Lung (tissue), 11 donors: ENCODE measurements at regions not wholly inside any gene's neighbourhood (a gene's known extent, or its start where the extent isn't known, plus 50 kb on each side); places are given as distances from the start of the nearest gene placed in this dataset.

Experiments
- ATAC-seq: fragments of 200-7000 bp; cut with Tn5 transposase; one replicate; pipeline ENCODE4 v1.9.1; 2020; ENCODE audit warnings: moderate number of reproducible peaks; ENCODE audit not compliant: insufficient read depth, low FRiP score
- DNase-seq, 3 donors: peaks; one replicate each; pipeline ENCODE4 v3.0.0-alpha.2; 2013 to 2017
- H3K27ac ChIP-seq, 2 donors: one replicate each; pipeline ENCODE4 v1.5.1; 2013; ENCODE audit warnings: mild to moderate bottlenecking in 2 of 2, moderate library complexity in 2 of 2, control low read depth in 1 of 2, inconsistent platforms in 1 of 2, low read depth in 1 of 2, low read length in 1 of 2
- H3K27me3 ChIP-seq, 3 donors: one replicate each; pipeline ENCODE4 v1.5.1; 2013; ENCODE audit warnings: low read length in 2 of 3; ENCODE audit not compliant: control insufficient read depth in 3 of 3, insufficient read depth in 3 of 3
- H3K36me3 ChIP-seq, 4 donors: one replicate each; pipeline ENCODE4 v1.5.1; 2013; ENCODE audit warnings: low read length in 4 of 4, mild to moderate bottlenecking in 1 of 4, moderate library complexity in 1 of 4; ENCODE audit not compliant: control insufficient read depth in 4 of 4, insufficient read depth in 4 of 4
- H3K4me1 ChIP-seq, 5 donors: one replicate each; pipeline ENCODE4 v1.5.1; 2013; ENCODE audit warnings: low read length in 5 of 5, mild to moderate bottlenecking in 2 of 5, moderate library complexity in 1 of 5; ENCODE audit not compliant: control insufficient read depth in 5 of 5, insufficient read depth in 5 of 5
- H3K4me3 ChIP-seq: one replicate; pipeline ENCODE4 v1.5.1; 2013; ENCODE audit warnings: mild to moderate bottlenecking, control low read depth, moderate library complexity
- H3K9ac ChIP-seq, 2 donors: one replicate each; pipeline ENCODE4 v1.5.1; 2013; ENCODE audit warnings: low read length in 2 of 2, control low read depth in 1 of 2; ENCODE audit not compliant: insufficient read depth in 1 of 2
- H3K9me3 ChIP-seq, 4 donors: one replicate each; pipeline ENCODE4 v1.5.1; 2013; ENCODE audit warnings: low read length in 3 of 4, mild to moderate bottlenecking in 1 of 4, moderate library complexity in 1 of 4; ENCODE audit not compliant: control insufficient read depth in 4 of 4, insufficient read depth in 3 of 4
- CTCF ChIP-seq: IDR thresholded peaks from 2 replicates; pipeline ENCODE4 v1.5.1; 2012; ENCODE audit warnings: mild to moderate bottlenecking; ENCODE audit errors: control extremely low read depth, extremely low read depth
- WGBS, 2 donors: extraction: QIAGEN DNeasy Blood & Tissue Kit; methylation state at CpG; one replicate each; pipeline ENCODE4 v1.1.7; 2013; 5-methylcytosine and 5-hydroxymethylcytosine counted together
- donor health status: control.
- donor health status: control.
- donor health status: Bipolar disorder and iron deficiency.
- donor health status: healthy.
- donor health status: DM: yes; HTN: yes; CAD: no.

GRCh38 chr2:215693193-215693998 lies 257.5 kb upstream of the FN1 start:
- H3K36me3 ChIP-seq = no peaks in the 10 kb centered on the region
- DNase-seq = no peak
- no peak overlapping the region for H3K27ac ChIP-seq
- ATAC-seq = peak; percentile 66
- no peak overlapping the region for H3K9ac ChIP-seq
- 71 to 77% methylated on average over 3 of the region's 3 CpGs for WGBS, 2 donors
- no peak overlapping the region for H3K4me3 ChIP-seq
- H3K9me3 ChIP-seq = no peaks in the 10 kb centered on the region
- no peak for TF ChIP-seq CTCF
- H3K4me1 ChIP-seq = peaks cover 0 to 15% (median 2%) of the 10 kb centered on the region in 5 donors
- H3K27me3 ChIP-seq = no peaks in the 10 kb centered on the region

GRCh38 chr2:215692387-215693079 lies 256.7 kb upstream of the FN1 start:
- DNase-seq (peak in 2 of 3 donors; percentile 50), ATAC-seq (no peak)
- WGBS, 2 donors = 89 to 91% methylated on average over 1 of the region's 1 CpG
- no peak for TF ChIP-seq CTCF
- Histone ChIP-seq H3K36me3 (no peaks in the 10 kb centered on the region), H3K27me3 (no peaks in the 10 kb centered on the region), H3K9ac (no peak overlapping the region), H3K4me3 (no peak overlapping the region), H3K27ac (no peak overlapping the region), H3K4me1 (peaks cover 0 to 15% (median 2%) of the 10 kb centered on the region in 5 donors), H3K9me3 (no peaks in the 10 kb centered on the region)

GRCh38 chr2:215691346-215691745 lies 255.5 kb upstream of the FN1 start:
- no peaks in the 10 kb centered on the region for H3K27me3 ChIP-seq
- no peak overlapping the region for H3K4me3 ChIP-seq

More at GRCh38 chr2:215691346-215691745, 255.5 kb upstream of the FN1 start:
- ATAC-seq = no peak
- no peak for TF ChIP-seq CTCF
- Histone ChIP-seq H3K9me3 (no peaks in the 10 kb centered on the region), H3K27ac (no peak overlapping the region), H3K4me1 (peaks cover 0 to 15% (median 2%) of the 10 kb centered on the region in 5 donors), H3K9ac (no peak overlapping the region), H3K36me3 (no peaks in the 10 kb centered on the region)
- no peak for DNase-seq
